Gastrocnemius medialis (tissue), 4 donors: ENCODE measurements at regions not wholly inside any gene's neighbourhood (a gene's known extent, or its start where the extent isn't known, plus 50 kb on each side); places are given as distances from the start of the nearest gene placed in this dataset.

Source experiments
- ATAC-seq, 2 donors: fragments of 150-250 bp; one replicate each; pipeline ENCODE4 v1.9.1; 2016
- DNase-seq, 2 donors: peaks; one replicate each; pipeline ENCODE4 v3.0.0-alpha.2; 2019
- H3K27ac ChIP-seq, 4 donors: fragments of 200-600 bp; sonication (generic); 1 replicate in 1 of 4; 2 replicates in 3 of 4; pipeline ENCODE4 v1.5.1; 2016 to 2018; ENCODE audit warnings: mild to moderate bottlenecking in 2 of 4, moderate library complexity in 1 of 4
- H3K27me3 ChIP-seq, 3 donors: fragments of 200-600 bp; sonication (generic) in 2 of 3; 1 replicate in 1 of 3; 2 replicates in 2 of 3; pipeline versions ENCODE4 v1.5.1 to v1.6.0; 2016 to 2019; ENCODE audit warnings: mild to moderate bottlenecking in 1 of 3, moderate library complexity in 1 of 3
- H3K36me3 ChIP-seq, 2 donors: fragments of 200-600 bp; sonication (generic) in 1 of 2; one replicate each; pipeline ENCODE4 v1.5.1; 2017 to 2018
- H3K4me1 ChIP-seq, 2 donors: fragments of 200-600 bp; sonication (generic) in 1 of 2; one replicate each; pipeline ENCODE4 v1.5.1; 2016 to 2017; ENCODE audit warnings: mild to moderate bottlenecking in 2 of 2
- H3K4me3 ChIP-seq, 4 donors: fragments of 200-600 bp; sonication (generic) in 3 of 4; 1 replicate in 1 of 4; 2 replicates in 3 of 4; pipeline ENCODE4 v1.5.1; 2016 to 2019; ENCODE audit warnings: mild to moderate bottlenecking in 2 of 4
- H3K9me3 ChIP-seq, 3 donors: fragments of 200-600 bp; sonication (generic) in 2 of 3; 1 replicate in 1 of 3; 2 replicates in 2 of 3; pipeline ENCODE4 v1.5.1; 2016 to 2019
- CTCF ChIP-seq, 5 experiments: fragments of 450-650 bp in 3 of 5; fragments of 200-600 bp in 2 of 5; sonication (generic) in 2 of 5; IDR thresholded peaks in 4 of 5; conservative IDR thresholded peaks in 1 of 5; 1 replicate in 4 of 5; 2 replicates in 1 of 5; pipeline ENCODE4 v1.5.1; 2016 to 2019; ENCODE audit warnings: antibody characterized with exemption in 5 of 5, mild to moderate bottlenecking in 3 of 5, moderate library complexity in 3 of 5
- POLR2A ChIP-seq, 2 donors: fragments of 450-650 bp; IDR thresholded peaks; one replicate each; pipeline ENCODE4 v1.6.1; 2017; ENCODE audit warnings: antibody characterized with exemption in 2 of 2, mild to moderate bottlenecking in 2 of 2, moderate library complexity in 2 of 2
- in situ Hi-C, 4 donors: fragments of 200-750 bp; cut with MboI; loops; one replicate each; pipeline versions ENCODE4 v1.15.0 to v1.8.0; 2017; ENCODE audit warnings: low sequenced_read_pairs in 4 of 4
- intact Hi-C: fragments of 100-400 bp; cut with DNase I; formaldehyde crosslinking; loops from one replicate; pipeline ENCODE4 v1.15.1; 2023; ENCODE audit warnings: low total_unique reads

GRCh38 chr1:50350421-50350820 is 72.8 kb downstream of the DMRTA2 start:
- DNase-seq (no peak), ATAC-seq (no peak)
- Histone ChIP-seq H3K27ac (no peak overlapping the region), H3K9me3 (no peaks in the 10 kb centered on the region), H3K27me3 (peaks cover 0 to 2% (median 0%) of the 10 kb centered on the region in 3 donors), H3K4me3 (no peak overlapping the region), H3K4me1 (no peaks in the 10 kb centered on the region), H3K36me3 (no peaks in the 10 kb centered on the region)
- in situ Hi-C loops = no loop called here
- no peak for TF ChIP-seq CTCF (IDR thresholded peaks at IDR 0.05 in 4 of 5, conservative IDR thresholded peaks at IDR 0.05 in 1 of 5)
- TF ChIP-seq POLR2A (IDR thresholded peaks at IDR 0.05) = no peak
- intact Hi-C loops = no loop called here

GRCh38 chr1:50349242-50349565 is 74.0 kb downstream of the DMRTA2 start:
- Histone ChIP-seq H3K36me3 (no peaks in the 10 kb centered on the region), H3K4me1 (no peaks in the 10 kb centered on the region), H3K9me3 (no peaks in the 10 kb centered on the region), H3K27ac (no peak overlapping the region), H3K27me3 (no peaks in the 10 kb centered on the region), H3K4me3 (no peak overlapping the region)
- in situ Hi-C loops = loop anchor here in 1 of 4 donors (25.0 kb wide), 1 partner anchor 1662 kb away; no protein-coding TSS in a partner anchor
- intact Hi-C loops = no loop called here
- TF ChIP-seq CTCF (IDR thresholded peaks at IDR 0.05 in 4 of 5, conservative IDR thresholded peaks at IDR 0.05 in 1 of 5) (no peak), POLR2A (IDR thresholded peaks at IDR 0.05) (no peak)
- no peak for ATAC-seq
- no peak for DNase-seq

- Histone ChIP-seq H3K9me3 (no peaks in the 10 kb centered on the region), H3K27ac (no peak overlapping the region), H3K4me3 (no peak overlapping the region), H3K27me3 (no peaks in the 10 kb centered on the region), H3K36me3 (no peaks in the 10 kb centered on the region), H3K4me1 (no peaks in the 10 kb centered on the region)
- DNase-seq = peak in 1 of 2 donors; percentile 14
- in situ Hi-C loops (loop anchor here in 1 of 4 donors (25.0 kb wide), 1 partner anchor 1661 kb away; no protein-coding TSS in a partner anchor), intact Hi-C loops (no loop called here)
- TF ChIP-seq CTCF (IDR thresholded peaks at IDR 0.05 in 4 of 5, conservative IDR thresholded peaks at IDR 0.05 in 1 of 5) (peak; percentile 35 to 84 (median 72)), POLR2A (IDR thresholded peaks at IDR 0.05) (no peak)
- peak in 1 of 2 donors; percentile 71 for ATAC-seq
Observed at GRCh38 chr1:50348449-50349241, 74.6 kb downstream of the DMRTA2 start.

- Histone ChIP-seq H3K4me1 (no peaks in the 10 kb centered on the region), H3K9me3 (no peaks in the 10 kb centered on the region), H3K36me3 (no peaks in the 10 kb centered on the region), H3K27ac (no peak overlapping the region), H3K27me3 (no peaks in the 10 kb centered on the region), H3K4me3 (no peak overlapping the region)
- TF ChIP-seq CTCF (IDR thresholded peaks at IDR 0.05 in 4 of 5, conservative IDR thresholded peaks at IDR 0.05 in 1 of 5) = no peak
- no peak for TF ChIP-seq POLR2A (IDR thresholded peaks at IDR 0.05)
- in situ Hi-C loops = loop anchor here in 1 of 4 donors (25.0 kb wide), 1 partner anchor 1661 kb away; no protein-coding TSS in a partner anchor
- DNase-seq (no peak), ATAC-seq (no peak)
- intact Hi-C loops = no loop called here
Observed at GRCh38 chr1:50347933-50348332, 75.3 kb downstream of the DMRTA2 start.
